ENCODE measurements at regions not wholly inside any gene's neighbourhood (a gene's known extent, or its start where the extent isn't known, plus 50 kb on each side); places are given as distances from the start of the nearest gene placed in this dataset.

DNA sequence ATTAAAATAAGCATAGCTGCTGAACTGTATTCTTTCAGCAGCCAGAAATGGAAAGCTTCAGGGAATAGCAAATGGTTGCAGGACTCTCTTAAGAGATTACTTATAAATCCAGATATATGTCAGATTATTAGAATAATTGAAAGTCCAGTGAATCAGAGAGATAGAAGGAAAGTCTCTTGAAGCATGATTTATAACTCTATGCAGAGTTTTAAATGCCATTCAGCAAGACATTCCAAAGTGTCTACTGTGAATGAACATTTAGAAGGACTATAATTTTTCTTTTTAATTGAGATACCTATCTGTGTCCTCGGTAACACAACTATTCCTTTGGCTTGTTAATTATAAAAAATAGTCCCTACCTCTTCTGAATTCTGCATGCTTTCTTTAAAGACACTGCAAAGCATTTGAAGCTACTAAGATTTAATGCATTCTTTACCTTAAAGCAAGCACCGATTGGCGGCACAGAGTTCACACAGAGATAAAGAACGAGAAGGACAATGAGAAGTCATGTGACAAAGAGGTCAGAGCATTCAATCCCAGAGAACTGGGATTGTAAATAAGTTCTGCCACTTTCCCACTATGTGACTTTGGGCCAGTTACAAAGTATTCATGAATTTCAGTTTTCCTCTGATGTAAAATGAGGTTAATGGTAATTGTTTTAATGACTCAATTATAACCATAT is 371.0 kb upstream of the ATP2B1 start:
- Histone ChIP-seq H3K9me3 (replicated peaks; ENCODE audit: insufficient read depth, low read length) (no peaks in the 10 kb centered on the region), H3K9me2 (replicated peaks; ENCODE audit: insufficient read depth, low read length) (no peaks in the 10 kb centered on the region), H2AFZ (ENCODE audit: low read length) (no peak overlapping the region), H3K27ac (ENCODE audit: low read length) (no peak overlapping the region), H4K20me1 (ENCODE audit: insufficient read depth, low read length) (no peaks in the 10 kb centered on the region), H3K9ac (ENCODE audit: low read length) (no peak overlapping the region), H3K4me3 (ENCODE audit: low read length) (no peak overlapping the region), H3K36me3 (replicated peaks; ENCODE audit: insufficient read depth, low read length) (no peaks in the 10 kb centered on the region), H3K79me2 (ENCODE audit: low read length) (no peaks in the 10 kb centered on the region), H3K27me3 (replicated peaks; ENCODE audit: insufficient read depth, low read length) (no peaks in the 10 kb centered on the region), H3F3A (ENCODE audit: insufficient read depth, low read length) (no peaks in the 10 kb centered on the region), H3K4me2 (ENCODE audit: low read depth, low read length) (no peak overlapping the region), H3K4me1 (ENCODE audit: low read length) (no peaks in the 10 kb centered on the region)
- no peak for DNase-seq
- TF ChIP-seq CTCF (IDR thresholded peaks at IDR 0.05; ENCODE audit: low read length) = no peak
- no peak for TF ChIP-seq EZH2 (optimal IDR thresholded peaks at IDR 0.05; ENCODE audit: low read depth, low read length)
- no peak for TF ChIP-seq EZH2phosphoT487 (IDR thresholded peaks at IDR 0.05; ENCODE audit: low read length)

- Histone ChIP-seq H3K9me2 (replicated peaks; ENCODE audit: insufficient read depth, low read length) (no peaks in the 10 kb centered on the region), H3K9ac (ENCODE audit: low read length) (no peak overlapping the region), H4K20me1 (ENCODE audit: insufficient read depth, low read length) (no peaks in the 10 kb centered on the region), H3K4me3 (ENCODE audit: low read length) (no peak overlapping the region), H3K4me2 (ENCODE audit: low read depth, low read length) (no peak overlapping the region), H3K27ac (ENCODE audit: low read length) (no peak overlapping the region), H2AFZ (ENCODE audit: low read length) (no peak overlapping the region), H3K27me3 (replicated peaks; ENCODE audit: insufficient read depth, low read length) (no peaks in the 10 kb centered on the region), H3K9me3 (replicated peaks; ENCODE audit: insufficient read depth, low read length) (no peaks in the 10 kb centered on the region), H3K79me2 (ENCODE audit: low read length) (no peaks in the 10 kb centered on the region), H3F3A (ENCODE audit: insufficient read depth, low read length) (no peaks in the 10 kb centered on the region), H3K4me1 (ENCODE audit: low read length) (no peaks in the 10 kb centered on the region), H3K36me3 (replicated peaks; ENCODE audit: insufficient read depth, low read length) (no peaks in the 10 kb centered on the region)
- no peak for DNase-seq
- TF ChIP-seq EZH2phosphoT487 (IDR thresholded peaks at IDR 0.05; ENCODE audit: low read length) = no peak
- no peak for TF ChIP-seq CTCF (IDR thresholded peaks at IDR 0.05; ENCODE audit: low read length)
- TF ChIP-seq EZH2 (optimal IDR thresholded peaks at IDR 0.05; ENCODE audit: low read depth, low read length) = no peak
Observed at GRCh38 chr12:90078344-90078743, 369.7 kb upstream of the ATP2B1 start.

DNA sequence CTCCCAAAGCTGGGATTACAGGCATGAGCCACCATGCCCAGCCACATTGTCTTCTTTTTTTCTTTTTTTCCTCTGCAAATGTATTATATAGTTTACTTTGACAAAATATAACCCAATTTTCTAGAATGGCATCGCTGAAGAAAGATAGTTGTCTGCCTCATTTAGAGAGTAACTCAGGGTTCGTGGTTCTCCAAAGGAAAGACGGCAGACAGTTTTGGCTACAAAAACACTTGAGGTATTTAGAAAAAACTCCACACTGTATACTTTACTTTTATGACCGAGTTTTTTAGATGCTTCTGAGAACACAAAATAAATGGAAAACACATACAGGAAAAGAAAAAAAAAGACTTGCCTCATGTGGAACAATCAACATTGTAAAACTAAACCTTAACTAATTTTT is 369.1 kb upstream of the ATP2B1 start:
- Histone ChIP-seq H3K27ac (ENCODE audit: low read length) (no peak overlapping the region), H3K9me3 (replicated peaks; ENCODE audit: insufficient read depth, low read length) (no peaks in the 10 kb centered on the region), H3K4me3 (ENCODE audit: low read length) (no peak overlapping the region), H3K79me2 (ENCODE audit: low read length) (no peaks in the 10 kb centered on the region), H3K4me2 (ENCODE audit: low read depth, low read length) (no peak overlapping the region), H3K9me2 (replicated peaks; ENCODE audit: insufficient read depth, low read length) (no peaks in the 10 kb centered on the region), H2AFZ (ENCODE audit: low read length) (no peak overlapping the region), H3K9ac (ENCODE audit: low read length) (no peak overlapping the region), H3K27me3 (replicated peaks; ENCODE audit: insufficient read depth, low read length) (no peaks in the 10 kb centered on the region), H4K20me1 (ENCODE audit: insufficient read depth, low read length) (no peaks in the 10 kb centered on the region), H3K36me3 (replicated peaks; ENCODE audit: insufficient read depth, low read length) (no peaks in the 10 kb centered on the region), H3F3A (ENCODE audit: insufficient read depth, low read length) (no peaks in the 10 kb centered on the region), H3K4me1 (ENCODE audit: low read length) (no peaks in the 10 kb centered on the region)
- TF ChIP-seq CTCF (IDR thresholded peaks at IDR 0.05; ENCODE audit: low read length) (no peak), EZH2phosphoT487 (IDR thresholded peaks at IDR 0.05; ENCODE audit: low read length) (no peak), EZH2 (optimal IDR thresholded peaks at IDR 0.05; ENCODE audit: low read depth, low read length) (no peak)
- DNase-seq = no peak
